OCI-LY7 (cell line): ENCODE measurements at regions not wholly inside any gene's neighbourhood (a gene's known extent, or its start where the extent isn't known, plus 50 kb on each side); places are given as distances from the start of the nearest gene placed in this dataset.

Source experiments
- CTCF ChIP-seq: fragments of 200-600 bp; sonication (generic); conservative IDR thresholded peaks from 2 replicates; pipeline ENCODE4 v1.5.1; 2014; ENCODE audit warnings: mild to moderate bottlenecking, antibody characterized with exemption, low read length, moderate library complexity, mixed read lengths
- EZH2phosphoT487 ChIP-seq: fragments of 200-600 bp; sonication (generic); IDR thresholded peaks from 2 replicates; pipeline ENCODE4 v1.6.1; 2018; ENCODE audit warnings: low read depth, borderline replicate concordance, mild to moderate bottlenecking, mixed run types, antibody characterized with exemption, low read length, moderate library complexity, mixed read lengths

GRCh38 chr4:16294455-16294854, 68.2 kb upstream of the TAPT1 start:
- TF ChIP-seq CTCF (no peak), EZH2phosphoT487 (no peak)
